Lower leg skin (tissue), 3 donors: ENCODE measurements at regions not wholly inside any gene's neighbourhood (a gene's known extent, or its start where the extent isn't known, plus 50 kb on each side); places are given as distances from the start of the nearest gene placed in this dataset.

Experiments
- POLR2A ChIP-seq, 2 donors: fragments of 450-650 bp; IDR thresholded peaks; one replicate each; pipeline ENCODE4 v1.6.1; 2016 to 2017; ENCODE audit warnings: antibody characterized with exemption in 2 of 2, mild to moderate bottlenecking in 1 of 2, moderate library complexity in 1 of 2
- TF ChIP-seq, protein P1 (sequence below), 3 donors: fragments of 450-650 bp; IDR thresholded peaks; one replicate each; pipeline ENCODE4 v1.5.1; 2016; ENCODE audit warnings: antibody characterized with exemption in 3 of 3, mild to moderate bottlenecking in 3 of 3, moderate library complexity in 2 of 3

DNA sequence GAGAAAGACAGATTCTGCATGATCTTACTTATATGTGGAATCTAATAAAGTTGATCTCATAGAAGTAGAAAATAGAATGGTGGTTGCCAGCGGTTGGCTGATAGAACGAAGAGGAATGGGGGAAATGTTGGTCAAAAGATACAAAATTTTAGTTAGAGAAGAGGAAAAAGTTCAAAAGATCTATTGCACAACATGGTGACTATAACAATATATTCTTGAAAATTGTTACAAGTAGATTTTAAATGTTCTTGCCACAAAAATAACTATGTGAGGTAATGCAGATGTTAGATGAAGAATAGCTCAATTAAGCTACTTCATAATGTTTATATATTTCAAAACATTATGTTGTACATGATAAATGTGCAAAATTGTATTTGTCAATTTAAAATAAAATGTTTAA is 112.3 kb upstream of the SMIM30 start:
- TF ChIP-seq, protein P1, sequence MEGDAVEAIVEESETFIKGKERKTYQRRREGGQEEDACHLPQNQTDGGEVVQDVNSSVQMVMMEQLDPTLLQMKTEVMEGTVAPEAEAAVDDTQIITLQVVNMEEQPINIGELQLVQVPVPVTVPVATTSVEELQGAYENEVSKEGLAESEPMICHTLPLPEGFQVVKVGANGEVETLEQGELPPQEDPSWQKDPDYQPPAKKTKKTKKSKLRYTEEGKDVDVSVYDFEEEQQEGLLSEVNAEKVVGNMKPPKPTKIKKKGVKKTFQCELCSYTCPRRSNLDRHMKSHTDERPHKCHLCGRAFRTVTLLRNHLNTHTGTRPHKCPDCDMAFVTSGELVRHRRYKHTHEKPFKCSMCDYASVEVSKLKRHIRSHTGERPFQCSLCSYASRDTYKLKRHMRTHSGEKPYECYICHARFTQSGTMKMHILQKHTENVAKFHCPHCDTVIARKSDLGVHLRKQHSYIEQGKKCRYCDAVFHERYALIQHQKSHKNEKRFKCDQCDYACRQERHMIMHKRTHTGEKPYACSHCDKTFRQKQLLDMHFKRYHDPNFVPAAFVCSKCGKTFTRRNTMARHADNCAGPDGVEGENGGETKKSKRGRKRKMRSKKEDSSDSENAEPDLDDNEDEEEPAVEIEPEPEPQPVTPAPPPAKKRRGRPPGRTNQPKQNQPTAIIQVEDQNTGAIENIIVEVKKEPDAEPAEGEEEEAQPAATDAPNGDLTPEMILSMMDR (IDR thresholded peaks at IDR 0.05): no peak
- no peak for TF ChIP-seq POLR2A (IDR thresholded peaks at IDR 0.05)
